IMR-90 (cell line): ENCODE measurements at regions not wholly inside any gene's neighbourhood (a gene's known extent, or its start where the extent isn't known, plus 50 kb on each side); places are given as distances from the start of the nearest gene placed in this dataset.
A peak's percentile ranks its signal among the peaks of the same experiment; 100 is the strongest.

ENCODE experiments used
- ATAC-seq: fragments of 200-7000 bp; cut with Tn5 transposase; 2 replicates; pipeline ENCODE4 v1.9.1; 2020; ENCODE audit warnings: low read depth, mild to moderate bottlenecking, moderate library complexity
- BruUV-seq: library from RNA; stranded (reverse); fragments of 400-500 nt; replicated peaks from 2 replicates; lab custom pipeline; 2021; lab: Mats Ljungman, UMichigan
- CTCF ChIA-PET: fragments of 300-600 bp; formaldehyde crosslinking; extraction: SDS; loops from one replicate; lab custom pipeline; 2021; ENCODE audit warnings: antibody characterized with exemption; lab: Yijun Ruan, JAX
- POLR2A ChIA-PET: fragments of 300-600 bp; sonication (Branson Sonifier 250); formaldehyde crosslinking; loops from one replicate; lab custom pipeline; 2022; ENCODE audit warnings: antibody characterized with exemption; ENCODE audit not compliant: unreplicated experiment; lab: Charles Lee
- DNase-seq: peaks from one replicate; pipeline ENCODE4 v3.0.0; 2013
- H2AFZ ChIP-seq: replicated peaks from 2 replicates; pipeline ENCODE3; 2013; ENCODE audit warnings: low read length, mild to moderate bottlenecking; ENCODE audit not compliant: poor library complexity
- H2AK5ac ChIP-seq: 2 replicates; pipeline ENCODE4 v1.6.1; 2013; ENCODE audit warnings: low read depth, low read length, inconsistent platforms
- H2AK9ac ChIP-seq: replicated peaks from 2 replicates; pipeline ENCODE3; 2013; ENCODE audit warnings: mild to moderate bottlenecking, low read depth, low read length, moderate library complexity; ENCODE audit not compliant: poor library complexity
- H2BK120ac ChIP-seq: 2 replicates; pipeline ENCODE4 v1.6.1; 2013; ENCODE audit warnings: low read depth, low read length, inconsistent platforms
- H2BK15ac ChIP-seq: 3 replicates; pipeline ENCODE4 v1.6.1; 2013; ENCODE audit warnings: low read depth, low read length, inconsistent platforms
- H2BK20ac ChIP-seq: 2 replicates; pipeline ENCODE4 v1.6.1; 2013; ENCODE audit warnings: low read depth, mild to moderate bottlenecking, inconsistent platforms, low read length, moderate library complexity
- H2BK5ac ChIP-seq: 2 replicates; pipeline ENCODE4 v1.6.1; 2013; ENCODE audit warnings: mild to moderate bottlenecking, low read depth, low read length, inconsistent platforms; ENCODE audit not compliant: poor library complexity, severe bottlenecking
- H3K14ac ChIP-seq: replicated peaks from 2 replicates; pipeline ENCODE4 v1.6.1; 2013; ENCODE audit warnings: low read depth, low read length, inconsistent platforms
- H3K18ac ChIP-seq: 2 replicates; pipeline ENCODE4 v1.6.1; 2013; ENCODE audit warnings: low read depth, low read length, control low read depth
- H3K23ac ChIP-seq: 2 replicates; pipeline ENCODE4 v1.6.1; 2013; ENCODE audit warnings: low read depth, low read length, inconsistent platforms
- H3K27ac ChIP-seq: 2 replicates; pipeline ENCODE4 v1.5.1; 2013; ENCODE audit warnings: mild to moderate bottlenecking, control low read depth, low read length; ENCODE audit not compliant: insufficient read depth
- H3K27me3 ChIP-seq: 2 replicates; pipeline ENCODE4 v1.6.1; 2013; ENCODE audit warnings: low read length; ENCODE audit not compliant: control insufficient read depth, insufficient read depth
- H3K36me3 ChIP-seq: 2 replicates; pipeline ENCODE4 v1.6.1; 2013; ENCODE audit warnings: low read length, mixed read lengths; ENCODE audit not compliant: control insufficient read depth, insufficient read depth
- H3K4ac ChIP-seq: 2 replicates; pipeline ENCODE4 v1.6.1; 2013; ENCODE audit warnings: low read depth, low read length, inconsistent platforms
- H3K4me1 ChIP-seq: 2 replicates; pipeline ENCODE4 v1.6.1; 2013; ENCODE audit warnings: low read length, mixed read lengths; ENCODE audit not compliant: control insufficient read depth, insufficient read depth
- H3K4me2 ChIP-seq: 2 replicates; pipeline ENCODE4 v1.6.1; 2013; ENCODE audit warnings: low read depth, mild to moderate bottlenecking, control low read depth, low read length, moderate library complexity
- H3K4me3 ChIP-seq: 2 replicates; pipeline ENCODE4 v1.5.1; 2013; ENCODE audit warnings: low read depth, mild to moderate bottlenecking, control low read depth, low read length, moderate library complexity; ENCODE audit not compliant: insufficient read depth
- H3K56ac ChIP-seq: 2 replicates; pipeline ENCODE4 v1.6.1; 2013; ENCODE audit warnings: low read length, inconsistent platforms; ENCODE audit not compliant: insufficient read depth; ENCODE audit errors: extremely low read depth
- H3K79me1 ChIP-seq, 2 experiments: 2 replicates each; pipeline ENCODE4 v1.6.1; 2013; ENCODE audit warnings: low read length in 2 of 2, inconsistent platforms in 1 of 2, low read depth in 1 of 2
- H3K9ac ChIP-seq: 2 replicates; pipeline ENCODE4 v1.6.1; 2013; ENCODE audit warnings: low read depth, low read length, control low read depth
- H3K9me1 ChIP-seq: 2 replicates; pipeline ENCODE4 v1.6.1; 2013; ENCODE audit warnings: low read length, inconsistent platforms; ENCODE audit not compliant: insufficient read depth
- H3K9me3 ChIP-seq: 2 replicates; pipeline ENCODE4 v1.6.1; 2013; ENCODE audit warnings: low read length; ENCODE audit not compliant: control insufficient read depth, insufficient read depth
- H4K20me1 ChIP-seq: 2 replicates; pipeline ENCODE4 v1.6.1; 2013; ENCODE audit warnings: low read length, inconsistent platforms; ENCODE audit not compliant: insufficient read depth
- H4K5ac ChIP-seq: 2 replicates; pipeline ENCODE4 v1.6.1; 2013; ENCODE audit warnings: mild to moderate bottlenecking, low read depth, low read length, control low read depth
- H4K8ac ChIP-seq, 2 experiments: 2 replicates each; pipeline ENCODE4 v1.6.1; 2013; ENCODE audit warnings: low read depth in 2 of 2, low read length in 2 of 2, control low read depth in 1 of 2, inconsistent platforms in 1 of 2
- H4K91ac ChIP-seq: 2 replicates; pipeline ENCODE4 v1.6.1; 2013; ENCODE audit warnings: low read depth, low read length, inconsistent platforms; ENCODE audit not compliant: insufficient read depth
- CEBPB ChIP-seq: IDR thresholded peaks from 2 replicates; pipeline ENCODE4 v1.6.1; 2012; ENCODE audit warnings: low read depth, low read length, improper control_type of control experiment
- CHD1 ChIP-seq: IDR thresholded peaks from 2 replicates; pipeline ENCODE4 v1.6.1; 2012; ENCODE audit warnings: low read depth, low read length, improper control_type of control experiment
- ELK1 ChIP-seq: fragments of 150-350 bp; IDR thresholded peaks from 2 replicates; pipeline ENCODE4 v1.6.1; 2016; ENCODE audit warnings: low read depth, mild to moderate bottlenecking, low read length, moderate library complexity, borderline replicate concordance
- FOS ChIP-seq: fragments of 150-350 bp; IDR thresholded peaks from 2 replicates; pipeline ENCODE4 v1.6.1; 2016; ENCODE audit warnings: low read depth, low read length
- MAFK ChIP-seq: IDR thresholded peaks from 2 replicates; pipeline ENCODE4 v1.6.1; 2012; ENCODE audit warnings: low read depth, low read length, improper control_type of control experiment
- MAZ ChIP-seq: IDR thresholded peaks from 2 replicates; pipeline ENCODE4 v1.6.1; 2012; ENCODE audit warnings: low read depth, mild to moderate bottlenecking, low read length, improper control_type of control experiment, moderate library complexity, borderline replicate concordance
- MXI1 ChIP-seq: IDR thresholded peaks from 2 replicates; pipeline ENCODE4 v1.6.1; 2012; ENCODE audit warnings: low read depth, mild to moderate bottlenecking, low read length, moderate library complexity, borderline replicate concordance
- NFE2L2 ChIP-seq: fragments of 150-350 bp; IDR thresholded peaks from 2 replicates; pipeline ENCODE4 v1.6.1; 2016; ENCODE audit warnings: low read depth, mild to moderate bottlenecking, low read length
- POLR2A ChIP-seq: IDR thresholded peaks from 2 replicates; pipeline ENCODE4 v1.6.1; 2012; ENCODE audit warnings: mild to moderate bottlenecking, low read depth, low read length
- RCOR1 ChIP-seq: IDR thresholded peaks from 2 replicates; pipeline ENCODE4 v1.6.1; 2012; ENCODE audit warnings: mild to moderate bottlenecking, low read length, improper control_type of control experiment; ENCODE audit not compliant: insufficient replicate concordance
- SMC3 ChIP-seq: fragments of 150-350 bp; IDR thresholded peaks from 2 replicates; pipeline ENCODE4 v1.6.1; 2016; ENCODE audit warnings: low read depth, mild to moderate bottlenecking, antibody characterized with exemption, low read length, moderate library complexity
- USF2 ChIP-seq: fragments of 150-350 bp; IDR thresholded peaks from 2 replicates; pipeline ENCODE4 v1.6.1; 2017; ENCODE audit warnings: mild to moderate bottlenecking, antibody characterized with exemption, low read length, low read depth
- WGBS, 2 experiments: methylation state at CpG; one replicate each; pipeline versions ENCODE4 v1.1.5 to v1.1.7; 2013; ENCODE audit warnings: missing lambda C conversion rate in 2 of 2; ENCODE audit not compliant: insufficient read length in 1 of 2; ENCODE audit errors: extremely low coverage in 2 of 2; 5-methylcytosine and 5-hydroxymethylcytosine counted together
- dilution Hi-C: fragments of 300-500 bp; cut with HindIII; formaldehyde crosslinking; loops from one replicate; pipeline ENCODE4 v1.14.3; 2018; ENCODE audit warnings: low sequenced_read_pairs; ENCODE audit not compliant: unreplicated experiment
- in situ Hi-C: fragments of 300-500 bp; cut with MboI; formaldehyde crosslinking; loops from 3 replicates; pipeline ENCODE4 v1.14.3; 2019; ENCODE audit warnings: low sequenced_read_pairs, inconsistent platforms, mixed read lengths
- intact Hi-C: fragments of 100-400 bp; cut with micrococcal nuclease; formaldehyde crosslinking; loops from 2 replicates; pipeline ENCODE4 v1.10.0; 2022

DNA sequence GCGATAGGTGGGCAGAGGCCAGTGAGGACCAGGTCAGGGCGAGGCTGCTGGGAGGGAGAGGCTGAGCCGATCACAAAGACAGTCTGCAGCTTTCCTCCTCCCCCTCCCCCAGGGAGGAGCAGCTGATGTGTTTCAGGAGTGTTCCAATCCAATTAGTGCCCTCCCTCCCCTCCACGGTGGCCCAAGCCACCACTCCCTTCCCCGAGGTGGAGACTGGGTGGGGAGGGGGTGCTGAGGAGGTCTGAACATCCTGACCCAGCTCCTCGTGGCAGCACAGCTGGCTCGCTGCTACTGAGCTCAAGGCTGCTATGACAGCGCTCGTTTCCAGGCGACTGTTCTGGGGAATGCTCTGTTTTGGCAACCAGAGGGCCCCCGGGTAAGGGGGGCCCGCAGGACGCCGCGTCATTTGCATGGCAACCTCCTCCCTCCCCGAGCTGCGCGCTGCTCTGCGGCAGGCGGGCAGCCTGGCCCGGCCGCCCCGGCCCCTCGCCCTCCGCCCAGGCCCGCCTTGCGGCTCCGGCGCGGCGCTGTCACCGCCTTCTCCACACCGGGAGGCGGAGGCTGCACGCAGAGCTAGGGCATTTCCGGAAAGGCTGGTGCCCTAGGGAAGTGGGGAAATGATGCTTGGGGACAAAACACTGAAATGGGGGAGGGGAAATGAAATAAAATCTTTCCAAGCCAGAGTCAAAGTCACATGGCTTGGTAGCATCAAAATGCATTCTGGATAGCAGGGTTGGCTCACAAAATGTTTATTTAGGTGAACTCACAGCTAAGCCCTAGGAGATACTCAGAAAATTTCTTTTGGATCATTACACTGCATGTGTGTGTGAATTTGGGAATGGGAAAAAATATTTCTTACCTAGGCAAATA lies 67.4 kb upstream of the PIM1 start:
- BruUV-seq: no TSS peak
- ATAC-seq (peak; percentile 94), DNase-seq (peak; percentile 88)
- intact Hi-C loops (loop anchor here (1.0 to 2.0 kb wide), 4 partner anchors 24 to 70 kb away; no protein-coding TSS in a partner anchor), in situ Hi-C loops (no loop called here), dilution Hi-C loops (no loop called here)
- ChIA-PET POLR2A (interaction anchor here (0.6 to 0.7 kb wide), 2 partner anchors 42 to 700 kb away, joined by 3 to 4 read pairs; no protein-coding TSS in a partner anchor), CTCF (no interaction called here)
- 2% methylated on average over 10 of the region's 36 CpGs; no CpG with 5 or more reads in 1 of the 2 experiments for WGBS, 2 experiments
- Histone ChIP-seq H3K9me3 (no peaks in the 10 kb centered on the region), H2BK5ac (peak overlapping the region; percentile 20), H3K4me2 (peak overlapping the region; percentile 75), H4K91ac (peak overlapping the region; percentile 51), H2AK5ac (peak overlapping the region; percentile 63; the same call in 1 of the 2 replicates), H2BK15ac (peak overlapping the region; percentile 12; the same call in 2 of the 3 replicates), H3K4me3 (peak overlapping the region; percentile 39), H3K9me1 (no peaks in the 10 kb centered on the region), H2AFZ (peak overlapping the region; percentile 87), H3K27ac (peak overlapping the region; percentile 37), H3K36me3 (no peaks in the 10 kb centered on the region), H2BK120ac (peak overlapping the region; percentile 66), H3K4me1 (peaks cover 12% of the 10 kb centered on the region), H2BK20ac (peak overlapping the region; percentile 28; the same call in 1 of the 2 replicates), H3K23ac (no peak overlapping the region; the same call in 1 of the 2 replicates), H3K56ac (peak overlapping the region; percentile 18; the same call in 1 of the 2 replicates), H4K5ac (peak overlapping the region; percentile 7), H3K9ac (peak overlapping the region; percentile 39), H4K20me1 (no peaks in the 10 kb centered on the region), H2AK9ac (peak overlapping the region; percentile 12), H4K8ac (peak overlapping the region; percentile 44 to 92; a peak in 3 of 4 replicates), H3K79me1 (no peaks in the 10 kb centered on the region), H3K18ac (peak overlapping the region; percentile 15), H3K4ac (peak overlapping the region; percentile 77), H3K27me3 (no peaks in the 10 kb centered on the region), H3K14ac (peak overlapping the region; percentile 75)
- TF ChIP-seq ELK1: no peak
- TF ChIP-seq MXI1: peak; percentile 91
- no peak for TF ChIP-seq CEBPB
- peak; percentile 67 for TF ChIP-seq USF2
- TF ChIP-seq MAZ: peak; percentile 95
- TF ChIP-seq NFE2L2: no peak
- no peak for TF ChIP-seq RCOR1
- TF ChIP-seq CHD1: peak; percentile 90; the same call in 1 of the 2 replicates
- TF ChIP-seq POLR2A: peak; percentile 62; the same call in 1 of the 2 replicates
- TF ChIP-seq SMC3: no peak; the same call in 1 of the 2 replicates
- TF ChIP-seq MAFK: no peak
- TF ChIP-seq FOS: peak; percentile 5; the same call in 1 of the 2 replicates
